ENCODE measurements at regions not wholly inside any gene's neighbourhood (a gene's known extent, or its start where the extent isn't known, plus 50 kb on each side); places are given as distances from the start of the nearest gene placed in this dataset.
A peak's percentile ranks its signal among the peaks of the same experiment; 100 is the strongest.
"Not testable (repeated sequence)": the region's sequence is repeated elsewhere in the genome, so short reads cannot be mapped to it uniquely, and the experiment has no call there.

- not testable (repeated sequence) for DNase-seq
Measured at GRCh38 chr1:120557605-120558302, 142.9 kb downstream of the NBPF8 start.

GRCh38 chr1:120558303-120559060 lies 143.6 kb downstream of the NBPF8 start:
- peak; percentile 55 to 59 for DNase-seq

DNA sequence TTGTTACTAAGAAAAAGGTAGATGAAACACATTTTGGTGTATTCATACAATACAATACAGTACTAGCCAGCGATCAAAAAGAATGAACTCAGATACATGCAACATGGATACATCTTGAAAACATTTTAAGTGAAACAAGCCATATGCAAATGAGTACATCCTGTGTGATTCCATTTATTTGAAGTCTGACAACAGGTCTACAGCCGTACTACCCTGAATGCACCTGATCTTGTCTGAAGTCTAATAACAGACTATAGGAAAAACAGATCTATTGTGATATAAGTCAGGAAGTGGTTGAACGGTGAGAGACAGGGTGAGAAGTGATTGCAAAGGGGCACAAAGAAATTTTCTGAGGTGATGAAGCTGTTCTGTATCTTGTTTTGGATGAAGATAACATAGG lies 146.9 kb downstream of the NBPF8 start:
- peak in 1 of 2 donors; percentile 6 for DNase-seq

- not testable (repeated sequence) for DNase-seq
Measured at GRCh38 chr1:120565396-120565795, 150.6 kb downstream of the NBPF8 start.

- DNase-seq, result not testable (repeated sequence)
Measured at GRCh38 chr1:120567620-120568019, 152.8 kb downstream of the NBPF8 start.

DNA sequence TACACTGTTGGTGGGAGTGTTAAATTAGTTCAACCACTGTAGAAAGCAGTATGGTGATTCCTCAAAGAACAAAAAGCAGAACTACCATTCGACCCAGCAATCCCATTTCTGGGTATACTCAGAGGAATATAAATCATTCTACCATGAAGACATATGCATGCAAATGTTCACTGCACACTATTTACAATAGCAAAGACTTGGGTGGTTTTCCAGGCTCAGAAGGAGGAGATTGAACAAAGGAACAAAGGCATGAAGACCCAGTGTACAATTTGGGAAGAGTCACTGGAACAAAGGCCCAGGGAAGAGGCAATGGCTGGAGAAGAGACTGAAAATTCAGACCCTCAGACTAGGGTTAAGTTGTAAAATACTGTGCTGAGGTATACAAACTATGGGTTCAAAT lies 148.5 kb upstream of the NBPF26 start:
- not testable (repeated sequence) for DNase-seq

DNA sequence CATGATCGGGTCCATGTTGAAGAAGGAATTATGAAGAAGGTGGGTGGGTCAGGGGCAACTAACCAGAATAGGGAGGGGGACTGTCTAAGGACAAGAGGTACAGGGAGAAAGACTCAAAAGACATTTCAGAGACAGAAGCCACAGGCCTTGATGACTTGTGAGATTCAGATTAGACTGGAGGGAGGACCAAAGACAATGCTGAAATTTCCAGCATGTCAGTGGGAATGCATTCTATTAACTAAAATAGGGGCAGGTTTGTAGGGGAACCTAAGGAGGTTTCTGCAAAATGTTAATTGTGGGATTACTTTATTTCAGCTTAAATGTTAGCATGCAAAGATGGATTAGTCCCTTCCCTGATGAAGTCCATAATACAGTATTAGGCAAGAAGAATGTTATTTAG lies 141.6 kb upstream of the NBPF26 start:
- DNase-seq, result not testable (repeated sequence)

- DNase-seq, result not testable (repeated sequence)
Measured at GRCh38 chr1:120586053-120586452, 137.7 kb upstream of the NBPF26 start.

- not testable (repeated sequence) for DNase-seq
Measured at GRCh38 chr1:120588811-120589210, 134.9 kb upstream of the NBPF26 start.

DNA sequence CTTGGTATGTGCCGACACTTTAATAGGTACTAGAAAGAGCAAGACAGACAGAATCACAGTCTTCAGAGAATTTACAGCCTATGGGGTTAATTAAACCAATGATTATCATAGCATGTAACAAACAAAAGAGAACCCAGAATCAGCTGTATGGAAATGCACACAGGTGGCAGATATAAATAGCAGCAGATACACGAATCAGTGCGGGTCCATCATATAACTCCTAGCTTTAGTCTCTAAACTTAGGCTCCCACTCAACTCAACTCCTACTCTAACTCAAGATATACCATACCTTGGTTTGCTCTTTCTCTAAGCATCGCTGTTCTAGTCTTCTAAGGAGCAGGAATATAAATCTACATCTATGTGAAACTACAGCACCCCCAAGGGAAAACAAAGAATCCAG lies 132.0 kb upstream of the NBPF26 start:
- DNase-seq, result not testable (repeated sequence)

DNA sequence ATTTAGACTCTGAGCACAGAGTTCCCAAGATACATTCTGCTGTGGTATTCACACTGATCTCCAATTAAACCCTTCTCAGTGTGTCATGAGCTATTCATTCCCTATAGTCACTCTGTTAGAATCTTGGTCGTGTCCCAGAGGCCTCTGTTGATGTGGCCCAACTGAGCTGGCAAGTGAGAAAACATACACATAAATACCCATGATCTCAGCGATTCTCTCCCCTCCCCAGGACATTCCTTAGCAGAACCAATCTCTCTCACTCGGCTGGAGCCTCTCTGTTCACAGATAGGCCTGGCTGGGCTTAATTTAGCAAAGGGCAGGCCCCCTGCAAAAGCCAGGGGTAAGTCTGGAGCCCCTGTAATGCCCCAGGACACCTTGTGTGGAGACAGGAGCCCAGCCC lies 130.8 kb upstream of the NBPF26 start:
- not testable (repeated sequence) for DNase-seq

DNA sequence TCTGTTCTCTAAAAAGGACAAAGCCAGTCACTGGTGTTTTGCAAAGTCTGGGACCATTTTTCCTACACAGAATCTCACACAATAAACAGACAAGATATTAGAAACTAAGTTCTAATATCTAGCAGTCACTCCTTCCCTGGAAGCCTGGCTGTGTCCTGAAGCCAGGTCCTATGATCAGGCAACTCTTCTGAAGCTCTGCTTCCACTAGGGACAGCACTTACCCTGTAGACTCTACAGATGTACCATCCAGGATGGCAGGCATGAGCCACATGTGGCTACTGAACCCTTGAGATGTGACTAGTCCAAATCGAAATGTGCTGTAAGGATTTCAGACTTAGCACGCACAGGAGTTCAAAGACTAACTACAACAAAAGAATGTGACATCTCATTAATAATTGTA lies 130.1 kb upstream of the NBPF26 start:
- not testable (repeated sequence) for DNase-seq

GRCh38 chr1:120598331-120598951 lies 125.3 kb upstream of the NBPF26 start:
- DNase-seq, result not testable (repeated sequence)

- not testable (repeated sequence) for DNase-seq
Measured at GRCh38 chr1:120599511-120599910, 124.2 kb upstream of the NBPF26 start.

GRCh38 chr1:120600442-120601041 lies 123.2 kb upstream of the NBPF26 start:
- not testable (repeated sequence) for DNase-seq

DNA sequence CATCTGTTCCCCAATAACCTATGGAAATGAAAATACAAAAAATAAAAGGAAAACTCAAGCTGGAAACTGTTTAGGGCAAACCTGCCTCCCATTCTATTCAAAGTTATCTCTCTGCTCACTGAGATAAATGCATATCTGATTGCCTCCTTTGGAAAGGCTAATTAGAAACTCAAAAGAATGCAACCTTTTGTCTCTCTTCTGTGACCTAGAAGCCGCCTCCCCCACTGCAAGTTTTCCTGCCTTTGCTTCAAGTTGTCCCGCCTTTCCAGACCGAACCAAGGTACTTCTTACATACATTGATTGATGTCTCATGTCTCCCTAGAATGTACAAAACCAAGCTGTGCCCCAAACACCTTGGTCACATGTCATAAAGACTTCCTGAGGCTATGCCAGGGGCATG lies 115.9 kb upstream of the NBPF26 start:
- DNase-seq, result not testable (repeated sequence)

DNA sequence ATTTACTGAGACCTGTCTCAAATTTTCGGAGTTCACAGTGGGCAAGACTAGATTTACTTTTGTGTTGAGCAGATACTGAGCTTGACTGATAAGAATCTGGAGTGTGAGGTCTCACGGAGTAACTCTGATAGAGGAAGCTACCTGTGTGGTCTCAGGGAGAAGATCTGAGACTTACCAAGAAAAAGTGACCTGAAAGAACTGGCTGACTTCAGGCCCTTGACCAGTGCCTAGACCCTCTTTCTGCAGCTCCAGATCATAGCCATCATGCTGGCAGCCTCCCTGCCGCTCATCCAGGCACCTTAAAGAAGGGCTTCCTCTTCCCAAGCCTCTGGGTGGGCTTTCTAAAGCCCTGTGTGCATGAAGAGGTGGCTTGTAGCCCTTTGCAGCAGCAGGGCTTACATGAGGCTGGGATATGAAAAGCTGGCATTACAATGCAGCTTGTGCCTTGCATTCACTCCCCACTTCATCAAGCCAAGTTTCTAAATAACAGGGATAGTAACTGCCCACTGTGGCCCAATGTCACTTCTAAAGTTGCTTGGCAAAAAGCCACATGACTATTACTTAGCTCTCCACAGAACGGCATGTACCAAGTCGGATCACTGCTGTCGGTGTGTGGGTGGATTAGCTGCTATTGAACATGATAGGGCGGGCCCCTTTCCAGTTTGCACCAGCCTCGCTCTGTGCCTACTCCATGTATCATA lies 115.3 kb upstream of the NBPF26 start:
- DNase-seq, result not testable (repeated sequence)

- not testable (repeated sequence) for DNase-seq
Measured at GRCh38 chr1:120609015-120609573, 114.7 kb upstream of the NBPF26 start.

GRCh38 chr1:120609834-120610233 lies 113.9 kb upstream of the NBPF26 start:
- DNase-seq, result not testable (repeated sequence)

DNA sequence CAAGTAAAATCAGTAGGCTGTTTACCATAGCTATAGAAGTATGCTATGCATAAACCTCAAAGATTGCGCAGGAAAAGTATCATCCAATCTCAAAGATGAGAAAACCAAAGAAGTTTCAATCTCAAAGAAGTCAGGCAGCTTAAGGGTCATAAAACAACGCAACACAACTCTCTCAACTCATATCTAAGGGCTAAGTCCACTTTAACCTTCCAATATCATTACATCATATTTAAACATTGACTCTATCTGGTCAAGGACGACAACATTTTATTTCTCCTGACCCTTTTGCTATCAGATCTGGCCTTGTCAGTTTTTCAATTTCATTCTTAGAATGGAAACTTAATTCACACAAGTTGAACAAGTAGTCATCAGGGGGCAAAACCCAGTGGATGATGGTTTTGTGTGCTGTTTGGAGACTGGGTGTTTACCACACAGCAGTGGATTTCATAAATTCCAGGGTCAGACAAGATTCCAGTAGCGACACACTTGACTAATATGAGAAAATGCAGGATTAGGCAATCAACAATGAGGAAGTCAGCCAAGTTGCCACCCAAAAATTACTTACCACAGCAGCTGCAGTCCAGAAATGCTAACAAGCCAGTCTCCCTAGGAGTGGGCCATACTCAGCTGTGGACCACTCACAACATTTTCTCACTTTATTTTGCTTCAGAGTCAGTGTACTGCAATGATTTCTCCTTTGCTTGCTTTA lies 108.7 kb upstream of the NBPF26 start:
- DNase-seq, result not testable (repeated sequence)

DNA sequence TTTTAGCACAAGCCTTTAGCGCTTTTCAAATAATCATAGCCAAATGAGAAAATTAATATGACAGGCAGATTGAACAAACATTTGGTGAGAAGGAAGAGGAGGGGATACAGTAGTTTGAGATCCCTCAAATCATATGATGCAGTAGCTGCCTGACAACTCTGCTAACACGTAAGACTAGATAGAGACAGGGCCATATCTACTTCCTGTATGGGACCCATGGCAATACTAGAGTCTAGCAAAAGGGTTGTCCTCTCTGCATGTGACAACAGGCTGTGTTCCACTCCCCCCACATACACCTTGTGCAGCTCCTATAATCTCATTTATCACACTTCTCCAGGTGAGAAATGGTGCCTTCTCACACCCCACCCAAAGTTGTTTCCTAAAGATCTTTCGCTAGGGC lies 106.3 kb upstream of the NBPF26 start:
- DNase-seq, result not testable (repeated sequence)
